H1 (cell line): ENCODE measurements at regions not wholly inside any gene's neighbourhood (a gene's known extent, or its start where the extent isn't known, plus 50 kb on each side); places are given as distances from the start of the nearest gene placed in this dataset.

ENCODE experiments used
- EGR1 ChIP-seq: IDR thresholded peaks from 2 replicates; pipeline ENCODE4 v1.6.1; 2011; ENCODE audit warnings: low read depth, low read length, borderline replicate concordance
- EZH2 ChIP-seq: fragments of 200-600 bp; sonication (generic); IDR thresholded peaks from 2 replicates; pipeline ENCODE4 v1.7.1; 2012; ENCODE audit warnings: low read depth, mild to moderate bottlenecking, moderate library complexity, low read length, inconsistent platforms; ENCODE audit not compliant: severe bottlenecking
- MAFK ChIP-seq: IDR thresholded peaks from 2 replicates; pipeline ENCODE4 v1.6.1; 2012; ENCODE audit warnings: low read depth, mild to moderate bottlenecking, improper control_type of control experiment, low read length
- SIN3A ChIP-seq, 2 experiments: IDR thresholded peaks in 1 of 2; conservative IDR thresholded peaks in 1 of 2; 2 replicates each; pipeline ENCODE4 v1.6.1; 2011 to 2012; ENCODE audit warnings: low read length in 2 of 2, improper control_type of control experiment in 1 of 2, low read depth in 1 of 2, mild to moderate bottlenecking in 1 of 2

- TF ChIP-seq EGR1 (no peak), MAFK (no peak), EZH2 (no peak), SIN3A (conservative IDR thresholded peaks at IDR 0.05 in 1 of 2, IDR thresholded peaks at IDR 0.05 in 1 of 2; ENCODE audit: low read depth in 1 of 2, low read length in 2 of 2) (no peak)
- TF ChIP-seq, all 59 proteins: peak for 0
These were observed 453.3 kb downstream of the GABRG2 start (continued) for GRCh38 chr5:162520878-162521277.
